Amygdala (tissue), 56 donors: ENCODE measurements at regions not wholly inside any gene's neighbourhood (a gene's known extent, or its start where the extent isn't known, plus 50 kb on each side); places are given as distances from the start of the nearest gene placed in this dataset.

Source experiments
- DNase-seq, 56 donors: peaks; one replicate each; lab custom pipeline; 2025; lab: John Stamatoyannopoulos, UW

- peak in 23 of 56 donors; percentile 1 to 48 (median 17) for DNase-seq
Measured at GRCh38 chr16:9402293-9402860, 310.9 kb downstream of the HAPSTR1 start.

GRCh38 chr16:9404811-9405210 lies 313.4 kb downstream of the HAPSTR1 start:
- no peak for DNase-seq

- DNase-seq = no peak
Measured at GRCh38 chr16:9406038-9406712, 314.7 kb downstream of the HAPSTR1 start.

GRCh38 chr16:9407206-9407758 lies 315.8 kb downstream of the HAPSTR1 start:
- DNase-seq = no peak

- no peak for DNase-seq
Measured at GRCh38 chr16:9408297-9408878, 316.9 kb downstream of the HAPSTR1 start.

GRCh38 chr16:9409560-9410493 lies 318.4 kb downstream of the HAPSTR1 start:
- DNase-seq = no peak

- no peak for DNase-seq
Measured at GRCh38 chr16:9411426-9411825, 320.0 kb downstream of the HAPSTR1 start.

- no peak for DNase-seq
Measured at GRCh38 chr16:9412031-9412914, 320.8 kb downstream of the HAPSTR1 start.

- DNase-seq = no peak
Measured at GRCh38 chr16:9412915-9413264, 321.4 kb downstream of the HAPSTR1 start.

GRCh38 chr16:9415545-9415944 lies 324.1 kb downstream of the HAPSTR1 start:
- DNase-seq = no peak

GRCh38 chr16:9417898-9418297 lies 326.5 kb downstream of the HAPSTR1 start:
- no peak for DNase-seq

GRCh38 chr16:9419161-9419560 lies 327.7 kb downstream of the HAPSTR1 start:
- no peak for DNase-seq

GRCh38 chr16:9422762-9423513 lies 331.5 kb downstream of the HAPSTR1 start:
- no peak for DNase-seq

- no peak for DNase-seq
Measured at GRCh38 chr16:9425236-9425635, 333.8 kb downstream of the HAPSTR1 start.

- DNase-seq = no peak
Measured at GRCh38 chr16:9428355-9429005, 337.0 kb downstream of the HAPSTR1 start.

GRCh38 chr16:9429646-9430330 lies 338.3 kb downstream of the HAPSTR1 start:
- no peak for DNase-seq

- DNase-seq = no peak
Measured at GRCh38 chr16:9434659-9435058, 343.2 kb downstream of the HAPSTR1 start.

GRCh38 chr16:9436175-9436574 lies 344.7 kb downstream of the HAPSTR1 start:
- DNase-seq = no peak
